HepG2 (cell line): ENCODE measurements at regions not wholly inside any gene's neighbourhood (a gene's known extent, or its start where the extent isn't known, plus 50 kb on each side); places are given as distances from the start of the nearest gene placed in this dataset.

Source experiments
- HNF1A ChIP-seq, 2 experiments: sonication (generic) in 1 of 2; formaldehyde crosslinking in 1 of 2; IDR thresholded peaks; 2 replicates each; pipeline versions ENCODE4 v1.4.0 to v1.6.1; 2016 to 2020; ENCODE audit warnings: borderline replicate concordance in 1 of 2, low read depth in 1 of 2, mild to moderate bottlenecking in 1 of 2, missing genetic modification reagents in 1 of 2
- MED13 ChIP-seq: sonication (generic); formaldehyde crosslinking; IDR thresholded peaks from 2 replicates; pipeline ENCODE4 v1.5.0; 2020; ENCODE audit warnings: missing genetic modification reagents
- PAX8 ChIP-seq: sonication (generic); formaldehyde crosslinking; IDR thresholded peaks from 2 replicates; pipeline ENCODE4 v1.8.0; 2022; ENCODE audit warnings: mild to moderate bottlenecking, missing genetic modification reagents, borderline replicate concordance
- POLR2A ChIP-seq, 2 experiments: IDR thresholded peaks; 2 replicates each; pipeline ENCODE4 v1.6.1; 2011; ENCODE audit warnings: low read depth in 2 of 2, low read length in 2 of 2, mild to moderate bottlenecking in 1 of 2, moderate library complexity in 1 of 2; ENCODE audit not compliant: insufficient read depth in 1 of 2
- UBTF ChIP-seq: sonication (generic); formaldehyde crosslinking; IDR thresholded peaks from 2 replicates; pipeline ENCODE4 v1.4.0; 2020; ENCODE audit warnings: mild to moderate bottlenecking, missing genetic modification reagents
- ZNF740 ChIP-seq: sonication (generic); formaldehyde crosslinking; IDR thresholded peaks from 2 replicates; pipeline ENCODE4 v1.4.0; 2020; ENCODE audit warnings: missing genetic modification reagents

GRCh38 chr2:20146401-20146800, 78.5 kb downstream of the SDC1 start (continued):
- no peak for TF ChIP-seq HNF1A (IDR thresholded peaks at IDR 0.05; ENCODE audit: low read depth)
- TF ChIP-seq HNF1A (CRISPR knock-in tag; IDR thresholded peaks at IDR 0.05; ENCODE audit: borderline replicate concordance): no peak
- TF ChIP-seq ZNF740 (CRISPR knock-in tag): no peak
- no peak for TF ChIP-seq MED13 (CRISPR knock-in tag)
- no peak for TF ChIP-seq POLR2A (IDR thresholded peaks at IDR 0.05; ENCODE audit: insufficient read depth in 1 of 2, low read depth in 2 of 2, low read length in 2 of 2)
- TF ChIP-seq PAX8: no peak
- TF ChIP-seq UBTF (CRISPR knock-in tag): no peak
